Neural cell (in vitro differentiated cells): ENCODE measurements at regions not wholly inside any gene's neighbourhood (a gene's known extent, or its start where the extent isn't known, plus 50 kb on each side); places are given as distances from the start of the nearest gene placed in this dataset.

Experiments used
- H2AFZ ChIP-seq: fragments of 200-600, 300-800 bp; sonication (generic), shearing (Covaris generic); 2 replicates; pipeline ENCODE4 v1.6.0; 2014; ENCODE audit warnings: low read depth, mild to moderate bottlenecking, antibody characterized with exemption, low read length, moderate library complexity
- H3F3A ChIP-seq: fragments of 200-600 bp; shearing (Covaris generic); 2 replicates; pipeline ENCODE4 v1.6.1; 2016; ENCODE audit warnings: mild to moderate bottlenecking, moderate library complexity, mixed read lengths, antibody characterized with exemption, low read length; ENCODE audit not compliant: insufficient read depth, poor library complexity, severe bottlenecking
- H3K27ac ChIP-seq: fragments of 200-600, 300-800 bp; sonication (generic), shearing (Covaris generic); 2 replicates; pipeline ENCODE4 v1.5.1; 2014; ENCODE audit warnings: mild to moderate bottlenecking, low read length, moderate library complexity
- H3K27me3 ChIP-seq: fragments of 300-800, 200-600 bp; sonication (generic), shearing (Covaris generic); 2 replicates; pipeline ENCODE4 v1.6.0; 2014; ENCODE audit warnings: mild to moderate bottlenecking, low read depth, low read length, moderate library complexity; ENCODE audit not compliant: insufficient read depth
- H3K36me3 ChIP-seq: fragments of 300-800, 200-600 bp; sonication (generic), shearing (Covaris generic); 2 replicates; pipeline ENCODE4 v1.5.1; 2014; ENCODE audit warnings: mild to moderate bottlenecking, antibody characterized with exemption, low read length, moderate library complexity; ENCODE audit not compliant: insufficient read depth
- H3K4me2 ChIP-seq: fragments of 300-800, 200-600 bp; sonication (generic), shearing (Covaris generic); 2 replicates; pipeline ENCODE4 v1.6.0; 2014; ENCODE audit warnings: mild to moderate bottlenecking, low read length
- H3K4me3 ChIP-seq: fragments of 300-800, 200-600 bp; sonication (generic), shearing (Covaris generic); 2 replicates; pipeline ENCODE4 v1.5.1; 2014; ENCODE audit warnings: mild to moderate bottlenecking, low read length, moderate library complexity
- H3K79me2 ChIP-seq: fragments of 200-600 bp; shearing (Covaris generic); replicated peaks from 2 replicates; pipeline ENCODE4 v1.6.0; 2014; ENCODE audit warnings: mild to moderate bottlenecking, low read length, moderate library complexity; ENCODE audit not compliant: insufficient read depth
- H3K9ac ChIP-seq: fragments of 300-800, 200-600 bp; sonication (generic), shearing (Covaris generic); 2 replicates; pipeline ENCODE4 v1.6.1; 2016; ENCODE audit warnings: mild to moderate bottlenecking, low read length, mixed read lengths
- H3K9me2 ChIP-seq: fragments of 200-600 bp; shearing (Covaris generic); 2 replicates; pipeline ENCODE4 v1.6.1; 2016; ENCODE audit warnings: mild to moderate bottlenecking, low read length, mixed read lengths; ENCODE audit not compliant: insufficient read depth
- H3K9me3 ChIP-seq: fragments of 200-600, 300-800 bp; sonication (generic), shearing (Covaris generic); 2 replicates; pipeline ENCODE4 v1.6.1; 2016; ENCODE audit warnings: mild to moderate bottlenecking, mixed run types, low read length, moderate library complexity, mixed read lengths
- H4K20me1 ChIP-seq: fragments of 200-600 bp; shearing (Covaris generic); 2 replicates; pipeline ENCODE4 v1.6.1; 2016; ENCODE audit warnings: mild to moderate bottlenecking, mixed run types; ENCODE audit not compliant: insufficient read depth
- EP300 ChIP-seq: fragments of 450-650 bp; conservative IDR thresholded peaks from 2 replicates; pipeline ENCODE4 v1.6.1; 2014; ENCODE audit warnings: antibody characterized with exemption, mild to moderate bottlenecking, moderate library complexity; ENCODE audit not compliant: poor library complexity, severe bottlenecking
- EZH2 ChIP-seq: fragments of 200-600, 300-800 bp; shearing (Covaris generic), sonication (generic); IDR thresholded peaks from 2 replicates; pipeline ENCODE4 v1.6.1; 2014; ENCODE audit warnings: antibody characterized with exemption, low read length, borderline replicate concordance, mild to moderate bottlenecking; ENCODE audit not compliant: insufficient read depth, poor library complexity, severe bottlenecking
- MXI1 ChIP-seq: fragments of 450-650 bp; conservative IDR thresholded peaks from 2 replicates; pipeline ENCODE4 v1.6.1; 2014; ENCODE audit warnings: antibody characterized with exemption, mild to moderate bottlenecking; ENCODE audit not compliant: poor library complexity, severe bottlenecking
- POLR2AphosphoS5 ChIP-seq: IDR thresholded peaks from 2 replicates; pipeline ENCODE4 v1.6.1; 2012
- RAD21 ChIP-seq: fragments of 450-650 bp; conservative IDR thresholded peaks from 2 replicates; pipeline ENCODE4 v1.6.1; 2014; ENCODE audit warnings: antibody characterized with exemption, mild to moderate bottlenecking, moderate library complexity
- REST ChIP-seq: IDR thresholded peaks from 2 replicates; pipeline ENCODE4 v1.6.1; 2012; ENCODE audit warnings: borderline replicate concordance
- SMC3 ChIP-seq: fragments of 450-650 bp; conservative IDR thresholded peaks from 2 replicates; pipeline ENCODE4 v1.6.1; 2014; ENCODE audit warnings: antibody characterized with exemption, mild to moderate bottlenecking, moderate library complexity; ENCODE audit not compliant: poor library complexity
- TAF1 ChIP-seq: IDR thresholded peaks from 2 replicates; pipeline ENCODE4 v1.6.1; 2012; ENCODE audit warnings: low read depth
- TF ChIP-seq, protein P1 (sequence below): fragments of 450-650 bp; IDR thresholded peaks from 2 replicates; pipeline ENCODE4 v1.5.1; 2014; ENCODE audit warnings: antibody characterized with exemption, mild to moderate bottlenecking, moderate library complexity; ENCODE audit not compliant: poor library complexity, severe bottlenecking

- Histone ChIP-seq H3K4me3 (no peak overlapping the region), H2AFZ (no peak overlapping the region), H3K4me2 (no peak overlapping the region), H3K79me2 (no peaks in the 10 kb centered on the region), H3K9ac (no peak overlapping the region), H3F3A (no peaks in the 10 kb centered on the region), H3K27me3 (no peaks in the 10 kb centered on the region), H3K9me2 (no peaks in the 10 kb centered on the region), H3K9me3 (no peaks in the 10 kb centered on the region), H3K27ac (no peak overlapping the region), H3K36me3 (no peaks in the 10 kb centered on the region), H4K20me1 (no peaks in the 10 kb centered on the region)
- TF ChIP-seq POLR2AphosphoS5: no peak
- TF ChIP-seq MXI1: no peak
- no peak for TF ChIP-seq TAF1
- no peak for TF ChIP-seq EP300
- no peak for TF ChIP-seq SMC3
- TF ChIP-seq, protein P1, sequence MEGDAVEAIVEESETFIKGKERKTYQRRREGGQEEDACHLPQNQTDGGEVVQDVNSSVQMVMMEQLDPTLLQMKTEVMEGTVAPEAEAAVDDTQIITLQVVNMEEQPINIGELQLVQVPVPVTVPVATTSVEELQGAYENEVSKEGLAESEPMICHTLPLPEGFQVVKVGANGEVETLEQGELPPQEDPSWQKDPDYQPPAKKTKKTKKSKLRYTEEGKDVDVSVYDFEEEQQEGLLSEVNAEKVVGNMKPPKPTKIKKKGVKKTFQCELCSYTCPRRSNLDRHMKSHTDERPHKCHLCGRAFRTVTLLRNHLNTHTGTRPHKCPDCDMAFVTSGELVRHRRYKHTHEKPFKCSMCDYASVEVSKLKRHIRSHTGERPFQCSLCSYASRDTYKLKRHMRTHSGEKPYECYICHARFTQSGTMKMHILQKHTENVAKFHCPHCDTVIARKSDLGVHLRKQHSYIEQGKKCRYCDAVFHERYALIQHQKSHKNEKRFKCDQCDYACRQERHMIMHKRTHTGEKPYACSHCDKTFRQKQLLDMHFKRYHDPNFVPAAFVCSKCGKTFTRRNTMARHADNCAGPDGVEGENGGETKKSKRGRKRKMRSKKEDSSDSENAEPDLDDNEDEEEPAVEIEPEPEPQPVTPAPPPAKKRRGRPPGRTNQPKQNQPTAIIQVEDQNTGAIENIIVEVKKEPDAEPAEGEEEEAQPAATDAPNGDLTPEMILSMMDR: no peak
- TF ChIP-seq EZH2: no peak
- TF ChIP-seq REST: no peak
- no peak for TF ChIP-seq RAD21
These were observed 1153.0 kb upstream of the INTU start for GRCh38 chr4:126479709-126480108.

GRCh38 chr4:126482311-126482710 lies 1150.4 kb upstream of the INTU start:
- Histone ChIP-seq H3K36me3 (no peaks in the 10 kb centered on the region), H3K27me3 (no peaks in the 10 kb centered on the region), H2AFZ (no peak overlapping the region), H4K20me1 (no peaks in the 10 kb centered on the region), H3K27ac (no peak overlapping the region), H3K9ac (no peak overlapping the region), H3K9me3 (no peaks in the 10 kb centered on the region), H3K4me3 (no peak overlapping the region), H3K79me2 (no peaks in the 10 kb centered on the region), H3K9me2 (no peaks in the 10 kb centered on the region), H3F3A (no peaks in the 10 kb centered on the region), H3K4me2 (no peak overlapping the region)
- TF ChIP-seq REST (no peak), POLR2AphosphoS5 (no peak), RAD21 (no peak), MXI1 (no peak), EP300 (no peak), EZH2 (no peak), TAF1 (no peak), SMC3 (no peak)
- TF ChIP-seq, protein P1: no peak
